Jurkat, Clone E6-1 (cell line): ENCODE measurements at regions not wholly inside any gene's neighbourhood (a gene's known extent, or its start where the extent isn't known, plus 50 kb on each side); places are given as distances from the start of the nearest gene placed in this dataset.

Experiments used
- DNase-seq: peaks from one replicate; pipeline ENCODE4 v3.0.0-alpha.2; 2011; ENCODE audit warnings: low read depth, low spot score
- H3K4me3 ChIP-seq: 2 replicates; pipeline ENCODE4 v1.5.1; 2011; ENCODE audit warnings: mild to moderate bottlenecking, low read length, control low read depth, moderate library complexity

DNA sequence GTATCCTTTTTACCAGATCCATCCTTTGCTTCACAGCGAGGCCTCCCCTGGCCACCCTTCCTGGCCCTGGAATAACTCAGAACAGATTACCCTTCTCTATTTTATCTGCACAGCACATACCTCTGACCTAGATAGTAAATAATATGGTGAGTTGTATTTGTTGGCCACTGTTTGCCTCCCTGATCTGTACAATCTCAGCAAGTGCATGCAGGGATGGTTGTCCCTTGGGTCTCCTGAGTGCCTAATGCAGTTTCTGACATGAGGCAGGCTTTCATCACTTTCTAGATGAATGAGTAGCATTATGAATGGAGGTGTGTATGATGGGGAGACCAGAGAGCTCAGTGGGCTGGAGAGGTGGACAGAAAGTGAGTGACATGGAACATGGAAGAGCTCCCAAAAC, 525.1 kb upstream of the IGFBP3 start:
- DNase-seq, result no peak
- no peak overlapping the region for H3K4me3 ChIP-seq

GRCh38 chr7:46444256-46444655, 523.2 kb upstream of the IGFBP3 start:
- DNase-seq, result no peak
- H3K4me3 ChIP-seq, result no peak overlapping the region

DNA sequence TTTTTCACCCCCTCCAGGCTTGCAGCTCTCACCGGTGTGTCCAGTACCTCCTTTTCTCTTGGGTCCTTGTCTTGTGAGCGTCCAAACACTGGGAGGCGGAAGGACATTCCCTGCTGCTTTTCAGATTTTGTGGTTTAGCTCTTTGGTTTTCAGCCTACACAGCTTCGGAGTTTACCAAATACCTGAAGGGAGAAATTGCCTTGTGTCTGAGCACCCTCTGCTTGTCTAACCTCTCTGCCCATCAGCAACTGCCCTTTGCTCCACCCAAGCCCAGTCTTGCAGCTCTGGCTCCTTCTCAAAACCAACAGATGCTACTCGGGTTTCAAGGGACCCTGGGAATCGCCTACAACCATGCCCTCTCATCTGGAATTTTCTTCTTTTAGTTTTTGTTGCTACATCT, 519.1 kb upstream of the IGFBP3 start:
- H3K4me3 ChIP-seq, result no peak overlapping the region
- no peak for DNase-seq

DNA sequence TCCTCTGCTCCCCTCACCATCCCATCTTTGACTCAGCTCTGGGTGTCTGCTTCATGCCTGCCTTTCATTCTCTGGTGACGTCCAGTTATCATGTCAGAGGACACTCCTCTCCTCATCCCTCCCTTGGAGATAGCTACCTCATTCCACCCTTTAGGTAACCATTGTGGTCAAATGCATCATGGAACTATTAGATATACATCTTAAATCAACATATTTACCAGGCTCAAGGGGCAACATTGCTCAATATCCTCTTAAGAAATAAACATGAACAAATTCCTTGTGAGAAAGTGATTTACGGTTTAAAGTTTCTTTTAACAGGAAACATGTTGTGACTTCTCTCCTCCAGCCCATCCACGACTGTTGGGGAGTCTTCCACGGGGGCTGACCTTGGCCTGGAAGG, 511.6 kb upstream of the IGFBP3 start:
- DNase-seq, result no peak
- no peak overlapping the region for H3K4me3 ChIP-seq

DNA sequence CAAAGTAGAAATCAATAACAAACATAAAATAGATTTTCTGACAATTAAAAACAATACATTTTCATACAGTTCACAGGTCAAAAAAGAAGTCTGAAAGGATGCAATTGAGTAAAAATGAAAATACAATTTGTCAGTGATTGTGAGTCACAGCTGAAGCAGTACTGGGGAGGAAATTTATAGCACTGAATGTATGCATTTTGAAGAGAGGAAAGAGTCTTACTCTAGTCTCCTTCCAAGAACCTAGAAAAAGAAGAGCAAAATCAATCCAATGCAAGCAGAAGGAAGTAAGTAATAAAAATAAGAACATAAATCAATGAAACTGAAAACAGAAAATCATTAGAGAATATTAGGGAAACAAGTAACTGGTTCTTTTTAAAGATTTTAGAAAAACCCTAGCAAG, 507.2 kb upstream of the IGFBP3 start:
- no peak overlapping the region for H3K4me3 ChIP-seq
- DNase-seq, result no peak

DNA sequence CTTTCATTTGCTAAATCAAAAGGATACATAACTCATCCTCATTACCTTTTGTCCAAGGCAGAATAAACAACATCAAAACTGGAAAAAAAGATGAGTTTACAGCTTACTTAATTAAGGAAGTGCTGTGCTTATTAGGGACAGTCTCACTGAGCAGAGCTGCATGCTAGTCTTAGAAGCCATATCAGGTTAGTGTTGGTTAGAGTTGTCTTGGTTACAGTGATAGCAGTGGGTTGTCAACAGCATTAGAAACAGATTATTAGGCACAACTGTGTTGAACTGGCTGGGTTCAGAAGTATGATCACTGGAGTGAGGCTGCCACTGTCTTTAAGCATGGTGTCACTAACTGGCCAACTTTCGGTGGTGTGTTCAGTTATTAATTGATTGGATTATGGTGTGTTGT, 503.9 kb upstream of the IGFBP3 start:
- DNase-seq, result no peak
- H3K4me3 ChIP-seq, result no peak overlapping the region

GRCh38 chr7:46421441-46422230, 500.6 kb upstream of the IGFBP3 start:
- no peak overlapping the region for H3K4me3 ChIP-seq
- no peak for DNase-seq

DNA sequence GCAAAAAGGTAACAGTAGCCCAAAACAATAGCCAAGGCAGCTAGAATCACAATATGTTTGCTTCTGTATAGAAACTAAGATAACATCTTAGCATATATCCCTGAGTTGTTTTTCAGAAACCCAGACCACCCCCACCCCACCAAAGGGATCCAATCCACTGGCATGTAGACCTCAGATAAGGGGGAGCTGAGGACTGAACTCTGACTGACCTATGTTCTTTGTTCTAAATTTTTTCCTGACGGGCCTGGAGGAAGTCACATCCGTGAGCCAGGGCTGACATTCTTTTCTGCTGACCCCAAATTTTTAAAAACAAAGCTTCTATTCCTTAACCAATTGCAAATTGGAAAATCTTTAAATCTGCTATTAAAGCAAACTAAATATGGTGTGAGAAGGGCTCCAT, 493.9 kb upstream of the IGFBP3 start:
- H3K4me3 ChIP-seq, result no peak overlapping the region
- DNase-seq, result no peak

GRCh38 chr7:46411236-46411635, 490.2 kb upstream of the IGFBP3 start:
- no peak overlapping the region for H3K4me3 ChIP-seq
- no peak for DNase-seq

GRCh38 chr7:46407125-46407524, 486.1 kb upstream of the IGFBP3 start:
- H3K4me3 ChIP-seq, result no peak overlapping the region
- DNase-seq, result no peak

- no peak for DNase-seq
- H3K4me3 ChIP-seq, result no peak overlapping the region
Observed at GRCh38 chr7:46397591-46397990, 476.5 kb upstream of the IGFBP3 start.

GRCh38 chr7:46396481-46396880, 475.4 kb upstream of the IGFBP3 start:
- DNase-seq, result no peak
- no peak overlapping the region for H3K4me3 ChIP-seq

GRCh38 chr7:46393142-46393541, 472.1 kb upstream of the IGFBP3 start:
- no peak for DNase-seq

GRCh38 chr7:46391231-46392201, 470.4 kb upstream of the IGFBP3 start:
- no peak for DNase-seq

More at GRCh38 chr7:46393142-46393541, 472.1 kb upstream of the IGFBP3 start:
- H3K4me3 ChIP-seq, result no peak overlapping the region

GRCh38 chr7:46390042-46390441, 469.0 kb upstream of the IGFBP3 start:
- no peak overlapping the region for H3K4me3 ChIP-seq
- no peak for DNase-seq

More at GRCh38 chr7:46391231-46392201, 470.4 kb upstream of the IGFBP3 start:
- no peak overlapping the region for H3K4me3 ChIP-seq

DNA sequence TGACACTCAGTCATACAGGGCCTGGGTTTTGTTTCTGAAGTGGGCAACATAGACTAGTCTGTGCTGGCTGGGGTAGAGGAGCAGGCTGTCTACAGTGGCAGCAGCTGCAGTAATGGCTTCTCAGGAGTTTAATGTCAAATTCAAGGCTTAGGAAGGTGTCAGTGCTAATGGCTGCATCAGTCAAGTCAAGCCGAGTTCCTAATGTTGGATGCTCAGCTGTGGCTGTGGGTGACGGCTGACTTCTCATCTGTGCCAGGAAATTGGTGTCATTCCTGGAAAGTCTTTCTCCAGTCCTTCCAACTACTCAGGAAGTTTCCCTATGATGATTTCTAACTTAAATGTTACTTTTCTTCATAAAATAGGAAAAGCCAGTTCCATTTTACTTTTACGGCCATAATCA, 468.1 kb upstream of the IGFBP3 start:
- no peak for DNase-seq
- no peak overlapping the region for H3K4me3 ChIP-seq

DNA sequence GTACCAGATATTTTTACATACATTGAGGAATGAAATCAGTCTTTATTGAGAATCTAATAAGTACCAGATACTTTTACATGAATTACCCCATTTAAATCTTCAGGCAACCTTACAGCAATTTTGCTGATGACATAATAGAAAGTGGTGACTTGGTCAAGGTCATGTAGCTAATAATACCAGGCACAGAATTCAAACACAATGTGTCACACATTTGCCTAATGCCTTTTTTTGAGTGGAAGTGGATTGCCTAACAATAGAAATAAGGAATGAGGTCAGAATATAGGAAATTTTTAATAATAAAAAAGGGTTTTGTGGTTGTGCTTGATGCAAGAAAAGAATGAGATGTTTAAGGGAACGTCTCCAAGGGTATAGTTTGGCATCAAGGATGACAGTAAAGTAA, 466.6 kb upstream of the IGFBP3 start:
- no peak for DNase-seq
- H3K4me3 ChIP-seq, result no peak overlapping the region

GRCh38 chr7:46386428-46387399, 465.6 kb upstream of the IGFBP3 start:
- H3K4me3 ChIP-seq, result no peak overlapping the region
- no peak for DNase-seq

DNA sequence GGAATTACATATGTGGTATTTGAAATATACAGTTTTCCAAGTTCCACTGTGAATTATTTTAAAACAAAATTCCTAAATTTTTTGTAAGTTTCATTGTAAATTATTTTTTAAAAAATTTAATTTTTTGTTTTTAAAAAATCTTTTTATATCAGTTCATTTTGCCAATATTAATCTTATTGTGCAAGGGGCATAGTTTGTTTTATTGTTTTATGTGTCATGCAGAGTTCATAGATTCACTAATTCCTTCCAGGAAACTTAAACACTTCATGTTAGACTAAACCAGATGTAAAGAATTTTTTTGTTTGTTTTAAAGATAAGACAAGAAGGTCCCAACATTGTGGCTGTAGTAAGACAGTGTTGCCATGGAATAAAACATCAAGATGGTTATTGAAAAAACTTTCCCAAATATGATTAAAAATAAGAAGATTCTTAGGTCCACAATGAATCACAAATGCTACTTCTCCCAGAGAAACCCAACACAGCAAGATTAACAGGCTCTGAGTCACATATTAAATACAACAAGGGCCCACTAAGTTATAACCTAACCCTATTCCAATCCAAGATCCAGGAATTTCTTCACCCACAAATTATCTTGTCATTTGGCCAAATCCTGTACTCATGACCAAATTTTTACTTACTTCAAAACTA, 464.7 kb upstream of the IGFBP3 start:
- no peak for DNase-seq
- H3K4me3 ChIP-seq, result no peak overlapping the region
